ENCODE measurements at regions not wholly inside any gene's neighbourhood (a gene's known extent, or its start where the extent isn't known, plus 50 kb on each side); places are given as distances from the start of the nearest gene placed in this dataset.
A peak's percentile ranks its signal among the peaks of the same experiment; 100 is the strongest.
"Not testable (repeated sequence)": the region's sequence is repeated elsewhere in the genome, so short reads cannot be mapped to it uniquely, and the experiment has no call there.

DNA sequence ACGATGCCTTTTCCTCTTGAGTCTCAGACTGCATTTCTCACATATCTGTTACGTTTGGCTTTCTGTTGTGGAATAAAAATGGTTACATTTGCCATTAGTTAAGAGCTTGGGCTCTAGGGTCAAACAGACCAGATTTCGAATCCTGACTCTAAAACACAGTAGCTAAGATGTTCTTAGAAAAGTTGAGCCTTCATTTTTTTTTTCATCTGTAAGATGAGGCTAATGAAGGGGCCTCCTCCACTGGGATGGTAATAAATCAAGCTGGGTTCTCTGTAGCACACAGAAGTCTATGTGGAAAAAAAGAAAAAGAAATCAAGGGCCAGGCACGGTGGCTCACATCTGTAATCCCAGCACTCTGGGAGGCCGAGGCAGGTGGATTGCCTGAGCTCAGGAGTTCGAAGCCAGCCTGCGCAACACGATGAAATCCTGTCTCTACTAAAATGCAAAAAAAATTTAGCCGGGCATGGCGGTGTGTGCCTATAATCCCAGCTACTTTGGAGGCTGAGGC is 49.9 kb upstream of the CAPRIN1 start:
- TF ChIP-seq, protein P1, sequence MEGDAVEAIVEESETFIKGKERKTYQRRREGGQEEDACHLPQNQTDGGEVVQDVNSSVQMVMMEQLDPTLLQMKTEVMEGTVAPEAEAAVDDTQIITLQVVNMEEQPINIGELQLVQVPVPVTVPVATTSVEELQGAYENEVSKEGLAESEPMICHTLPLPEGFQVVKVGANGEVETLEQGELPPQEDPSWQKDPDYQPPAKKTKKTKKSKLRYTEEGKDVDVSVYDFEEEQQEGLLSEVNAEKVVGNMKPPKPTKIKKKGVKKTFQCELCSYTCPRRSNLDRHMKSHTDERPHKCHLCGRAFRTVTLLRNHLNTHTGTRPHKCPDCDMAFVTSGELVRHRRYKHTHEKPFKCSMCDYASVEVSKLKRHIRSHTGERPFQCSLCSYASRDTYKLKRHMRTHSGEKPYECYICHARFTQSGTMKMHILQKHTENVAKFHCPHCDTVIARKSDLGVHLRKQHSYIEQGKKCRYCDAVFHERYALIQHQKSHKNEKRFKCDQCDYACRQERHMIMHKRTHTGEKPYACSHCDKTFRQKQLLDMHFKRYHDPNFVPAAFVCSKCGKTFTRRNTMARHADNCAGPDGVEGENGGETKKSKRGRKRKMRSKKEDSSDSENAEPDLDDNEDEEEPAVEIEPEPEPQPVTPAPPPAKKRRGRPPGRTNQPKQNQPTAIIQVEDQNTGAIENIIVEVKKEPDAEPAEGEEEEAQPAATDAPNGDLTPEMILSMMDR (IDR thresholded peaks at IDR 0.05; ENCODE audit: low read depth, low read length, missing control alignments): no peak
- DNase-seq (ENCODE audit: low read depth): peak; percentile 22
- peak overlapping the region; percentile 34 for H3K4me3 ChIP-seq (ENCODE audit: low read depth, low read length)

DNA sequence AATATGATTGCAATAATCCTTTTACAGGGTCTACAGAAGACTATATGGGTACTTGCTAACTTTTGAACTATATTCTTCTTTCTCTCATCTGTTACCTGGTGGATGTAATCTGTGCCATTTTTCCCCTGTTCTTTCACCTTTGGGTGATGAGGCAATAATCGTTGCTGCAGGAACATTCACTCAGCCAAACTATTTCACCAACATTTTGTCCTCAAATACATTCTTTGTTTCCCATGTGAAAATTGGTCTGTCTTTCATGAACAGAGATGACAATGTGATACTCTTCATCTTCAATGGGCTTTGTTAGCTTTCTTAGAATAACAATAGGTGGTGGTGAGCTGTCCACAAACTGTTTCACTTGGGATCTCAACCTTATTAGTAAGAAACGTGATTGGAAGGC is 52.1 kb upstream of the CAPRIN1 start:
- no peak overlapping the region for H3K4me3 ChIP-seq (ENCODE audit: low read depth, low read length)
- TF ChIP-seq, protein P1 (IDR thresholded peaks at IDR 0.05; ENCODE audit: low read depth, low read length, missing control alignments): no peak
- no peak for DNase-seq (ENCODE audit: low read depth)

DNA sequence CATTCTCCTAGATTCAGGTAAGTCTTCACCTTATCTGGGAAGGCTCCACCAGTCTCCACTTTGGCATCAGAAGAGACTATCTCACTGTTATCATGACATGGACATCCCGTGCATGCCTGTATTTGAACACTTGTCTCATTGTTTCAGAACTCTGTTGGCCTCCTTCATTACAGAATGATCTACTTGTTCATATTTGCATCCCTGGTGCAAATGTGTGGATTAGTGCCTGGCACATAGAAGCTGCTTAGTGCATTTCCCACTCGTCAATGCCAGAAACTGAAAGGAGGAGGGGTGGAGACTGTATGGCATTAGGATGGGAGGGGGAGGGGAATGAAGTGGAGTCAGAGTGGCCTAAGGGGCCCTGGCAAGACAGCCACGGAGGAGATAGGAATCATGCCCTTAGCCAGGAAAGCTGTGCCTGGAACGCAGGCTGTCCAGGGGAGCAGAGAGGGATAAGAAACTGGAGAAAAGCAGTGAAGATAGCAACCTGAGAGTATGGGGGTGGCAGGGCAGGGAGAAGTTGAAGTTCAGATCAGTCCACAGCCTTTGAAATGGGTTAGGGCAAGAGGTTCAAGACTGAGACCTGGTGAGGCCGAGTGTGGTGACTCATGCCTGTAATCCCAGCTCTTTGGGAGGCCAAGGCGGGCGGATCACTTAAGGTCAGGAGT is 53.8 kb upstream of the CAPRIN1 start:
- DNase-seq (ENCODE audit: low read depth): no peak
- TF ChIP-seq, protein P1 (IDR thresholded peaks at IDR 0.05; ENCODE audit: low read depth, low read length, missing control alignments): no peak
- no peak overlapping the region for H3K4me3 ChIP-seq (ENCODE audit: low read depth, low read length)

DNA sequence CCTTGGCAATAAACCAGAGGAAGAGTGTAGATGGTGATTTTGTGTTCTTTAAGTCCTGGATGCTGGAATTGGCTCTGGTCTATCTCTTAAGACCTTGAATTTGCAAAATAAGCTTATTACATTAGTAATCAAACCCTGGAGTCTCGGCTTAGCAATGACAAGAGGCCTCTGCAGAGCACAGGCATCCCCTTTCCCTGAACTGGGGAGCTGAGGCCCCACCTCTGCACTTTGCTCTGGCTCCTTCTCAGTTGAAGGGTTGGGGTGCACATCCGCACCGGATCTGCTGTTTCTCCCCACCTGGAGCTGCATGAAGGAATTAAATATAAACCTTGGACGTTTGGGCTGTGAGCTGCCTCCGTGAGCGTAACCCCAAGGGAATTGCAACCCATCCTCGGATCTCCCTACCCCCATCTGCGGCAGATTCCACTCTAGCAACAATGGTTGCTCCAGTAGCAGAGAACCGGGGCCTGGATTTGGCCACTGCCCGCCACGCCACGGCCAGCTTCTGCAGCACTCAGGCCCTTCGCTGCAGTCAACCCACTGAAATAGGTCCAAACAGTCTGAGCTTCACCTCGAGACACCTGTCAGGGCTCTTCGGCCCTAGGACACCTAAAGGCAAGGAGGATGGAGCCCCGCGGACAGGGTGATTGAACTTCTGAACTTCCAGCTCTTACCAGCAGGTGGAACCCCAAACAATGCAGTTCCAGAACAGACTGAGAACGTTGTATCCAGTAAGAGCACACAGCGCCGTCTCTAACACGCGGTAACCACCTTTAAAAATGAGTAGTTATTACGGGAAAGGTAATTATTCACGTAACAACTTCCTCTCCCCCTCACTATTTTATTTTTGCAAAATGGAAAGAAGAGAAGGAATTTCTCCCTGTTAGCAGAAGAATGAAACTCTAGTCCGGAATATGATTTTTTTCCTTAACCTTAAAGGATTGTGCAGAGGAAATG is 54.8 kb upstream of the CAPRIN1 start:
- no peak overlapping the region for H3K4me3 ChIP-seq (ENCODE audit: low read depth, low read length)
- peak; percentile 65 for DNase-seq (ENCODE audit: low read depth)
- TF ChIP-seq, protein P1 (IDR thresholded peaks at IDR 0.05; ENCODE audit: low read depth, low read length, missing control alignments): peak; percentile 85

DNA sequence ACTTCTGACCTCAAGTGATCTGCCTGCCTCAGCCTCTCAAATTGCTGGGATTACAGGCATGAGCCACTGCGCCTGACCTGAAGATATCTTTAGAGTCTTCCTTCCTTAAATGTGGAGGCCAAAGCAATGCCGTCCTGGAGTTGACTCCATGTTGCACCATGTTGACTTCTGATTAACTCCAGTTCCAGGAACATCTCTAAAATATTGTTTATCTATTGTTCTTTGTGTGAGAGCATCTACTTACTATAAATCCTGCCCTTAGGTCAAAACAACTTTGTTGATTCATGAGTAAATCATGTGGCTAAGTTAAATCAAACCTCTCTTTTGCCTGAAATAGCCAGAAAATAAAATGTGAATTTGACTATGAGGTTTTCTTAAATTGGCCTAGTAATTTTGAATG is 56.6 kb upstream of the CAPRIN1 start:
- DNase-seq (ENCODE audit: low read depth): no peak
- H3K4me3 ChIP-seq (ENCODE audit: low read depth, low read length): no peak overlapping the region
- TF ChIP-seq, protein P1 (IDR thresholded peaks at IDR 0.05; ENCODE audit: low read depth, low read length, missing control alignments): no peak

DNA sequence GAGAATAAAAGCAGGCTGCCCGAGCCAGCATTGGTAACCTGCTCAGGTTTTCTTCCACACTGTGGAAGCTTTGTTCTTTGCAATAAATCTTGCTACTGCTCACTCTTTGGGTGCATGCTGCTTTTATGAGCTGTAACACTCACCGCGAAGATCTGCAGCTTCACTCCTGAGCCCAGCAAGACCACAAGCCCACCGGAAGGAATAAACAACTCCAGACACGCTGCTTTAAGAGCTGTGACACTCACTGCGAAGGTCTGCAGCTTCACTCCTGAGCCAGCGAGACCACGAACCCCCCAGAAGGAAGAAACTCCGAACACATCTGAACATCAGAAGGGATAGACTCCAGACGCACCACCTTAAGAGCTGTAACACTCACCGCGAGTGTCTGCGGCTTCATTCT is 60.4 kb upstream of the CAPRIN1 start:
- not testable (repeated sequence) for H3K4me3 ChIP-seq (ENCODE audit: low read depth, low read length); DNase-seq (ENCODE audit: low read depth)

DNA sequence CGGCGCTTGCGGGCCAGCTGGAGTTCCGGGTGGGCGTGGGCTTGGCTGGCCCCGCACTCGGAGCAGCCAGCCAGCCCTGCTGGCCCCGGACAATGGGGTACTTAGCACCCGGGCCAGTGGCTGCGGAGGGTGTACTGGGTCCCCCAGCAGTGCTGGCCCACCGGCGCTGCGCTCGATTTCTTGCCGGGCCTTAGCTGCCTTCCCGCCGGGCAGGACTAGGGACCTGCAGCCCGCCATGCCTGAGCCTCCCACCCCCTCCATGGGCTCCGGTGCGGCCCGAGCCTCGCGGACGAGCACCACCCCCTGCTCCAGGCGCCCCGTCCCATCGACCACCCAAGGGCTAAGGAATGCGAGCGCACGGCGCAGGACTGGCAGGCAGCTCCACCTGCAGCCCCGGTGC is 61.4 kb upstream of the CAPRIN1 start:
- not testable (repeated sequence) for DNase-seq (ENCODE audit: low read depth); H3K4me3 ChIP-seq (ENCODE audit: low read depth, low read length)
